ENCODE measurements at regions not wholly inside any gene's neighbourhood (a gene's known extent, or its start where the extent isn't known, plus 50 kb on each side); places are given as distances from the start of the nearest gene placed in this dataset.

DNA sequence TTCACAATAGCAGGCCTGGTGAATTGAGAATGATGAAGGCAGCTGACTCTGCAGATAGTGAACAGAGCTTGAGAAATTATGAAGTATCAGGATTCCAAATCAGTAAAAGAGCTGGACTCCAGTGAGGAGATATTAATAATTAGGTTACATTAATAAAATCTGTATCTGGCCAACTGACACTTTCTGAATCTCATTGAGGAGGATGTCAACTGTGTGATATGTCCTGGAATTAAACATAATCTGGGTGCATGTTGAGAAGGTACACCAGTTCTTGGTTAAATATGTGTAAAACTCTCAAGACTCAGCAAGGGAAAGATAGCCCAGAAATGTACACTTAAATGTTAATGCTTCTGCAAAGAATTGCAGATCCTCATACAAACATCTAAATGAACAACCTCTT is 177.8 kb upstream of the SFRP2 start:
- DNase-seq (ENCODE audit: low read depth in 1 of 2, low spot score in 2 of 2), result no peak
- no peak overlapping the region for H3K4me3 ChIP-seq (ENCODE audit: extremely low read depth in 1 of 4, insufficient read depth in 2 of 4, low read depth in 3 of 4, low read length in 4 of 4)
- no peak overlapping the region for H2AK5ac ChIP-seq (ENCODE audit: low read depth, low read length)
- no peaks in the 10 kb centered on the region for H3K36me3 ChIP-seq (ENCODE audit: control insufficient read depth in 2 of 4, insufficient read depth in 4 of 4, low read length in 3 of 4)
- no peak overlapping the region for H2BK120ac ChIP-seq (replicated peaks; ENCODE audit: low read depth, low read length)
- no peak overlapping the region for H3K23ac ChIP-seq (ENCODE audit: insufficient read length)
- no peak for FAIRE-seq
- no peak overlapping the region for H3K27ac ChIP-seq (ENCODE audit: low read depth, low read length)
- H2BK20ac ChIP-seq (ENCODE audit: low read length), result no peak overlapping the region
- no peaks in the 10 kb centered on the region for H3K79me1 ChIP-seq (ENCODE audit: low read depth, low read length)
- H3K4me2 ChIP-seq (ENCODE audit: insufficient read depth in 1 of 2, low read depth in 2 of 2, low read length in 2 of 2), result no peak overlapping the region
- H2BK15ac ChIP-seq (ENCODE audit: low read length), result no peak overlapping the region
- H3K9me3 ChIP-seq (ENCODE audit: insufficient read depth in 2 of 2, low read depth in 1 of 2, low read length in 1 of 2), result no peaks in the 10 kb centered on the region
- H3K56ac ChIP-seq (replicated peaks; ENCODE audit: insufficient read length, low read depth, low read length), result no peak overlapping the region
- H4K91ac ChIP-seq (replicated peaks; ENCODE audit: insufficient read length, low read length), result no peak overlapping the region
- no peak overlapping the region for H4K5ac ChIP-seq (ENCODE audit: insufficient read length, low read depth, low read length)
- H2BK12ac ChIP-seq (ENCODE audit: low read depth, low read length), result no peak overlapping the region
- H3K4me1 ChIP-seq (replicated peaks in 1 of 4; ENCODE audit: control insufficient read depth in 3 of 4, insufficient read depth in 4 of 4, low read length in 3 of 4), result no peaks in the 10 kb centered on the region
- no peak overlapping the region for H3K14ac ChIP-seq (ENCODE audit: insufficient read length)
- CTCF ChIA-PET (ENCODE audit: partially characterized antibody), result interaction anchor here (1.3 to 1.5 kb wide), 2 partner anchors 23 to 53 kb away, joined by 5 to 6 read pairs; no protein-coding TSS in a partner anchor
- no peak overlapping the region for H4K8ac ChIP-seq (ENCODE audit: extremely low read depth, insufficient read depth, low read length)
- no peaks in the 10 kb centered on the region; the same call in 1 of the 2 replicates for H3K23me2 ChIP-seq (ENCODE audit: low read depth, low read length)
- TF ChIP-seq RNF2 (IDR thresholded peaks at IDR 0.05; ENCODE audit: borderline replicate concordance, low read depth, low read length, missing control alignments, poor library complexity, severe bottlenecking) (no peak), SIN3A (conservative IDR thresholded peaks at IDR 0.05 in 1 of 2, IDR thresholded peaks at IDR 0.05 in 1 of 2; ENCODE audit: low read depth in 1 of 2, low read length in 2 of 2) (no peak), RXRA (IDR thresholded peaks at IDR 0.05; ENCODE audit: insufficient read depth, low read depth, low read length) (no peak), POU5F1 (IDR thresholded peaks at IDR 0.05; ENCODE audit: low read depth, low read length) (no peak), SP1 (IDR thresholded peaks at IDR 0.05; ENCODE audit: low read depth, low read length) (no peak)
- H3K9ac ChIP-seq (replicated peaks in 1 of 4; ENCODE audit: extremely low read depth in 1 of 4, low read depth in 3 of 4, low read length in 3 of 4), result no peak overlapping the region
- no peaks in the 10 kb centered on the region for H3K27me3 ChIP-seq (replicated peaks in 1 of 4; ENCODE audit: control insufficient read depth in 3 of 4, extremely low read depth in 1 of 4, insufficient read depth in 3 of 4, low read length in 3 of 4)
- H2AFZ ChIP-seq (ENCODE audit: low read length), result no peak overlapping the region
- no peaks in the 10 kb centered on the region for H4K20me1 ChIP-seq (replicated peaks in 1 of 2; ENCODE audit: control insufficient read depth in 1 of 2, insufficient read depth in 2 of 2, low read length in 2 of 2)
- H3K79me2 ChIP-seq (ENCODE audit: control insufficient read depth in 1 of 2, insufficient read depth in 2 of 2, low read length in 2 of 2), result no peaks in the 10 kb centered on the region
- H3K18ac ChIP-seq (ENCODE audit: extremely low read depth, low read length), result no peak overlapping the region
- no peak overlapping the region for H2BK5ac ChIP-seq (ENCODE audit: low read depth, low read length)
- H3K4ac ChIP-seq (replicated peaks; ENCODE audit: insufficient read length, low read depth, low read length), result no peak overlapping the region
- POLR2A ChIA-PET (ENCODE audit: partially characterized antibody), result no interaction called here

All from H1 (cell line).